Spinal cord (tissue), 9 donors: ENCODE measurements at regions not wholly inside any gene's neighbourhood (a gene's known extent, or its start where the extent isn't known, plus 50 kb on each side); places are given as distances from the start of the nearest gene placed in this dataset.
"Not testable (repeated sequence)": the region's sequence is repeated elsewhere in the genome, so short reads cannot be mapped to it uniquely, and the experiment has no call there.

Experiments used
- DNase-seq, 6 donors: peaks; one replicate each; pipeline versions ENCODE4 v3.0.0 to v3.0.0-alpha.2; 2013 to 2015; ENCODE audit warnings: low spot score in 6 of 6, low read depth in 4 of 6
- H3K27ac ChIP-seq: one replicate; pipeline ENCODE4 v1.5.1; 2013; ENCODE audit warnings: low read depth, low read length, control low read depth
- H3K27me3 ChIP-seq: one replicate; pipeline ENCODE4 v1.6.1; 2013; ENCODE audit warnings: low read length; ENCODE audit not compliant: control insufficient read depth, insufficient read depth
- H3K36me3 ChIP-seq: one replicate; pipeline ENCODE4 v1.6.1; 2013; ENCODE audit warnings: low read length; ENCODE audit not compliant: control insufficient read depth, insufficient read depth
- H3K4me1 ChIP-seq: one replicate; pipeline ENCODE4 v1.6.1; 2013; ENCODE audit warnings: low read length; ENCODE audit not compliant: control insufficient read depth, insufficient read depth
- H3K4me3 ChIP-seq: one replicate; pipeline ENCODE4 v1.5.1; 2013; ENCODE audit warnings: low read depth, low read length, control low read depth
- H3K9me3 ChIP-seq: one replicate; pipeline ENCODE4 v1.6.1; 2013; ENCODE audit warnings: low read length; ENCODE audit not compliant: control insufficient read depth, insufficient read depth
- WGBS: methylation state at CpG from one replicate; pipeline ENCODE4 v1.1.5; 2013; ENCODE audit warnings: missing lambda C conversion rate; ENCODE audit not compliant: insufficient coverage; 5-methylcytosine and 5-hydroxymethylcytosine counted together
- donor health status: healthy.

GRCh38 chr1:193909406-193910082 lies 723.1 kb upstream of the B3GALT2 start:
- H3K9me3 ChIP-seq, result no peaks in the 10 kb centered on the region
- H3K27ac ChIP-seq, result no peak overlapping the region
- H3K36me3 ChIP-seq, result no peaks in the 10 kb centered on the region
- H3K4me1 ChIP-seq, result no peaks in the 10 kb centered on the region
- DNase-seq, result no peak
- WGBS, result 80% methylated on average over 1 of the region's 7 CpGs
- H3K27me3 ChIP-seq, result no peaks in the 10 kb centered on the region
- H3K4me3 ChIP-seq, result no peak overlapping the region

GRCh38 chr1:193905288-193906085 lies 719.1 kb upstream of the B3GALT2 start:
- Histone ChIP-seq H3K27ac (no peak overlapping the region), H3K4me3 (no peak overlapping the region), H3K36me3 (no peaks in the 10 kb centered on the region), H3K9me3 (no peaks in the 10 kb centered on the region), H3K4me1 (no peaks in the 10 kb centered on the region), H3K27me3 (no peaks in the 10 kb centered on the region)
- no peak for DNase-seq
- 90% methylated on average over 2 of the region's 5 CpGs for WGBS

- no peak overlapping the region for H3K27ac ChIP-seq
- no peak for DNase-seq
- H3K4me3 ChIP-seq, result no peak overlapping the region
- WGBS, result 92% methylated on average over 1 of the region's 2 CpGs
- no peaks in the 10 kb centered on the region for H3K9me3 ChIP-seq
- H3K27me3 ChIP-seq, result no peaks in the 10 kb centered on the region
- H3K4me1 ChIP-seq, result no peaks in the 10 kb centered on the region
- H3K36me3 ChIP-seq, result no peaks in the 10 kb centered on the region
Measured at GRCh38 chr1:193891788-193892187, 705.4 kb upstream of the B3GALT2 start.

GRCh38 chr1:193890935-193891334 lies 704.5 kb upstream of the B3GALT2 start:
- no peak for DNase-seq
- no peak overlapping the region for H3K27ac ChIP-seq
- WGBS, result no CpG with 5 or more reads among the region's 1 CpG
- H3K9me3 ChIP-seq, result no peaks in the 10 kb centered on the region
- H3K4me3 ChIP-seq, result no peak overlapping the region
- no peaks in the 10 kb centered on the region for H3K36me3 ChIP-seq
- H3K4me1 ChIP-seq, result no peaks in the 10 kb centered on the region
- H3K27me3 ChIP-seq, result no peaks in the 10 kb centered on the region

- no peaks in the 10 kb centered on the region for H3K9me3 ChIP-seq
- WGBS, result 97% methylated on average over 11 of the region's 11 CpGs
- DNase-seq, result no peak
- no peaks in the 10 kb centered on the region for H3K27me3 ChIP-seq
- H3K27ac ChIP-seq, result no peak overlapping the region
- H3K36me3 ChIP-seq, result no peaks in the 10 kb centered on the region
- H3K4me1 ChIP-seq, result no peaks in the 10 kb centered on the region
- H3K4me3 ChIP-seq, result no peak overlapping the region
Measured at GRCh38 chr1:193884848-193885558, 698.6 kb upstream of the B3GALT2 start.

GRCh38 chr1:193877920-193878319 lies 691.5 kb upstream of the B3GALT2 start:
- not testable (repeated sequence) for H3K36me3 ChIP-seq, H3K9me3 ChIP-seq, H3K4me3 ChIP-seq, H3K27ac ChIP-seq, H3K27me3 ChIP-seq, DNase-seq, H3K4me1 ChIP-seq
- 100% methylated on average over 1 of the region's 1 CpG for WGBS

- Histone ChIP-seq H3K4me3 (no peak overlapping the region), H3K9me3 (no peaks in the 10 kb centered on the region), H3K4me1 (no peaks in the 10 kb centered on the region), H3K27ac (no peak overlapping the region), H3K36me3 (no peaks in the 10 kb centered on the region), H3K27me3 (no peaks in the 10 kb centered on the region)
- no peak for DNase-seq
- 100% methylated on average over 1 of the region's 5 CpGs for WGBS
Measured at GRCh38 chr1:193868425-193868824, 682.0 kb upstream of the B3GALT2 start.

- no peaks in the 10 kb centered on the region for H3K4me1 ChIP-seq
- 63% methylated on average over 5 of the region's 6 CpGs for WGBS
- H3K27me3 ChIP-seq, result no peaks in the 10 kb centered on the region
- no peaks in the 10 kb centered on the region for H3K36me3 ChIP-seq
- H3K9me3 ChIP-seq, result no peaks in the 10 kb centered on the region
- no peak overlapping the region for H3K4me3 ChIP-seq
- no peak for DNase-seq
- H3K27ac ChIP-seq, result no peak overlapping the region
Measured at GRCh38 chr1:193856261-193856660, 669.8 kb upstream of the B3GALT2 start.

DNA sequence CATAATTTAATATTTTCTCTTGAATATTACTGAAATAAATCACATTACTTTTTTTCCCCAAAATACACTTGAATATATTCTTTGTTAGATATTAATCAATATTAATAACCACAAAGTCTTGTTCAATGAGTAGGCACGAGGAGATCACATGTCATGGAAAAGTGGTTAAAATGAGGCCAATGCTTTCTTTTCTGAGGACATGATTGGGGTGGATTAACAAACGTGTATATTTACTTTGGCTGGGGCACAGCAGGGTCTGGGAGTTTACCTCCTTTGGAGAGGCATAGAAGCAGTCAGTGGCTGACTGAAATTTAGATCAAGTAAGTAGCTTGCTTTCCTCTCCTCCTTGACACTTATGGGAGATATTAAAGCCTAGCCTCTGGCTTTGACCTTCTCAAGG lies 664.3 kb upstream of the B3GALT2 start:
- Histone ChIP-seq H3K4me3 (no peak overlapping the region), H3K27ac (no peak overlapping the region), H3K4me1 (no peaks in the 10 kb centered on the region), H3K27me3 (no peaks in the 10 kb centered on the region), H3K9me3 (no peaks in the 10 kb centered on the region), H3K36me3 (no peaks in the 10 kb centered on the region)
- no peak for DNase-seq
- 75% methylated on average over 1 of the region's 2 CpGs for WGBS
